Activated CD8-positive, alpha-beta memory T cell treated with anti-CD3 and anti-CD28 coated beads, Interleukin-2, amount 10 ng/mL, durations not matched to agents 7 days and 5 days (primary cell): ENCODE measurements at regions not wholly inside any gene's neighbourhood (a gene's known extent, or its start where the extent isn't known, plus 50 kb on each side); places are given as distances from the start of the nearest gene placed in this dataset.
"Not testable (repeated sequence)": the region's sequence is repeated elsewhere in the genome, so short reads cannot be mapped to it uniquely, and the experiment has no call there.

Source experiments
- ATAC-seq: fragments of 150-1000 bp; cut with Tn5 transposase; one replicate; pipeline ENCODE4 v1.10.0; 2021; ENCODE audit warnings: moderate library complexity
- CTCF ChIA-PET: fragments of 350-600 bp; sonication (Branson Sonifier 250); formaldehyde crosslinking; loops from one replicate; lab custom pipeline; 2021; ENCODE audit warnings: antibody characterized with exemption; lab: Charles Lee
- DNase-seq: peaks from one replicate; pipeline ENCODE4 v3.0.0-alpha.2; 2020
- H3K27ac Mint-ChIP-seq: one replicate; pipeline ENCODE4 v1.8.0; 2021; ENCODE audit warnings: mild to moderate bottlenecking, mixed read lengths
- H3K27me3 Mint-ChIP-seq: one replicate; pipeline ENCODE4 v1.8.0; 2021; ENCODE audit warnings: mixed read lengths
- H3K36me3 Mint-ChIP-seq: one replicate; pipeline ENCODE4 v1.8.0; 2021; ENCODE audit warnings: mild to moderate bottlenecking, mixed read lengths
- H3K4me1 Mint-ChIP-seq: one replicate; pipeline ENCODE4 v1.8.0; 2021; ENCODE audit warnings: mixed read lengths
- H3K4me3 Mint-ChIP-seq: one replicate; pipeline ENCODE4 v1.8.0; 2021; ENCODE audit warnings: mild to moderate bottlenecking, moderate library complexity, mixed read lengths
- H3K9me3 Mint-ChIP-seq: one replicate; pipeline ENCODE4 v1.8.0; 2022; ENCODE audit warnings: low read depth, mixed read lengths

- no peak overlapping the region for H3K27ac Mint-ChIP-seq
- ATAC-seq (no peak), DNase-seq (no peak)
- H3K27me3 Mint-ChIP-seq = no peaks in the 10 kb centered on the region
- no peak overlapping the region for H3K4me3 Mint-ChIP-seq
- no peaks in the 10 kb centered on the region for H3K36me3 Mint-ChIP-seq
- H3K9me3 Mint-ChIP-seq = peaks cover 4% of the 10 kb centered on the region
- CTCF ChIA-PET = no interaction called here
- H3K4me1 Mint-ChIP-seq = no peaks in the 10 kb centered on the region
These were observed 908.2 kb upstream of the CDH10 start for GRCh38 chr5:25552871-25553481.

- no peak overlapping the region for H3K27ac Mint-ChIP-seq
- CTCF ChIA-PET = no interaction called here
- H3K4me3 Mint-ChIP-seq = no peak overlapping the region
- H3K9me3 Mint-ChIP-seq = peaks cover 5% of the 10 kb centered on the region
- no peak for ATAC-seq
- H3K36me3 Mint-ChIP-seq = no peaks in the 10 kb centered on the region
- DNase-seq = no peak
- H3K27me3 Mint-ChIP-seq = no peaks in the 10 kb centered on the region
- no peaks in the 10 kb centered on the region for H3K4me1 Mint-ChIP-seq
These were observed 906.0 kb upstream of the CDH10 start for GRCh38 chr5:25550793-25551192.

GRCh38 chr5:25544652-25545249 lies 900.0 kb upstream of the CDH10 start:
- CTCF ChIA-PET = no interaction called here
- H3K4me1 Mint-ChIP-seq = no peaks in the 10 kb centered on the region
- ATAC-seq = no peak
- H3K27me3 Mint-ChIP-seq = no peaks in the 10 kb centered on the region
- H3K27ac Mint-ChIP-seq = no peak overlapping the region
- H3K36me3 Mint-ChIP-seq = no peaks in the 10 kb centered on the region
- H3K4me3 Mint-ChIP-seq = no peak overlapping the region
- DNase-seq = no peak
- peaks cover 11% of the 10 kb centered on the region for H3K9me3 Mint-ChIP-seq

- H3K27me3 Mint-ChIP-seq = no peaks in the 10 kb centered on the region
- H3K4me3 Mint-ChIP-seq = no peak overlapping the region
- no peak overlapping the region for H3K27ac Mint-ChIP-seq
- CTCF ChIA-PET = no interaction called here
- peaks cover 6% of the 10 kb centered on the region for H3K9me3 Mint-ChIP-seq
- DNase-seq (no peak), ATAC-seq (no peak)
- H3K36me3 Mint-ChIP-seq = no peaks in the 10 kb centered on the region
- no peaks in the 10 kb centered on the region for H3K4me1 Mint-ChIP-seq
These were observed 895.9 kb upstream of the CDH10 start for GRCh38 chr5:25540628-25541027.

- ATAC-seq (no peak), DNase-seq (no peak)
- CTCF ChIA-PET = no interaction called here
- H3K9me3 Mint-ChIP-seq = peaks cover 1% of the 10 kb centered on the region
- H3K27me3 Mint-ChIP-seq = no peaks in the 10 kb centered on the region
- no peak overlapping the region for H3K27ac Mint-ChIP-seq
- no peak overlapping the region for H3K4me3 Mint-ChIP-seq
- H3K4me1 Mint-ChIP-seq = no peaks in the 10 kb centered on the region
- H3K36me3 Mint-ChIP-seq = no peaks in the 10 kb centered on the region
These were observed 894.8 kb upstream of the CDH10 start for GRCh38 chr5:25539536-25539935.

- H3K9me3 Mint-ChIP-seq, H3K27ac Mint-ChIP-seq, H3K4me1 Mint-ChIP-seq, DNase-seq, H3K36me3 Mint-ChIP-seq, CTCF ChIA-PET, H3K27me3 Mint-ChIP-seq, ATAC-seq, H3K4me3 Mint-ChIP-seq: not testable (repeated sequence)
These were observed 891.7 kb upstream of the CDH10 start for GRCh38 chr5:25536461-25536860.

GRCh38 chr5:25516141-25516540 lies 871.4 kb upstream of the CDH10 start:
- no peak for DNase-seq
- no peak overlapping the region for H3K27ac Mint-ChIP-seq
- H3K27me3 Mint-ChIP-seq = no peaks in the 10 kb centered on the region
- no peaks in the 10 kb centered on the region for H3K4me1 Mint-ChIP-seq
- no peak overlapping the region for H3K4me3 Mint-ChIP-seq
- H3K36me3 Mint-ChIP-seq = no peaks in the 10 kb centered on the region
- CTCF ChIA-PET = no interaction called here
- ATAC-seq = no peak
- H3K9me3 Mint-ChIP-seq = peaks cover 15% of the 10 kb centered on the region

GRCh38 chr5:25515525-25515924 lies 870.7 kb upstream of the CDH10 start:
- no peak overlapping the region for H3K27ac Mint-ChIP-seq
- no peaks in the 10 kb centered on the region for H3K4me1 Mint-ChIP-seq
- H3K9me3 Mint-ChIP-seq = peaks cover 13% of the 10 kb centered on the region
- DNase-seq (no peak), ATAC-seq (no peak)
- H3K36me3 Mint-ChIP-seq = no peaks in the 10 kb centered on the region
- H3K27me3 Mint-ChIP-seq = no peaks in the 10 kb centered on the region
- no peak overlapping the region for H3K4me3 Mint-ChIP-seq
- CTCF ChIA-PET = no interaction called here

GRCh38 chr5:25510692-25511091 lies 865.9 kb upstream of the CDH10 start:
- not testable (repeated sequence) for H3K27ac Mint-ChIP-seq

GRCh38 chr5:25508011-25508410 lies 863.2 kb upstream of the CDH10 start:
- DNase-seq, H3K9me3 Mint-ChIP-seq, H3K27ac Mint-ChIP-seq, H3K4me1 Mint-ChIP-seq, ATAC-seq, H3K4me3 Mint-ChIP-seq, H3K27me3 Mint-ChIP-seq, CTCF ChIA-PET, H3K36me3 Mint-ChIP-seq: not testable (repeated sequence)

More at GRCh38 chr5:25510692-25511091, 865.9 kb upstream of the CDH10 start:
- CTCF ChIA-PET, ATAC-seq, H3K36me3 Mint-ChIP-seq, H3K9me3 Mint-ChIP-seq, H3K27me3 Mint-ChIP-seq, DNase-seq, H3K4me1 Mint-ChIP-seq, H3K4me3 Mint-ChIP-seq: not testable (repeated sequence)

GRCh38 chr5:25500635-25501034 lies 855.9 kb upstream of the CDH10 start:
- Mint-ChIP-seq H3K4me1 (no peaks in the 10 kb centered on the region), H3K27me3 (no peaks in the 10 kb centered on the region), H3K4me3 (no peak overlapping the region), H3K9me3 (peaks cover 2% of the 10 kb centered on the region), H3K36me3 (no peaks in the 10 kb centered on the region), H3K27ac (no peak overlapping the region)
- ATAC-seq (no peak), DNase-seq (no peak)
- CTCF ChIA-PET = no interaction called here

GRCh38 chr5:25489834-25490538 lies 845.2 kb upstream of the CDH10 start:
- ATAC-seq = no peak
- H3K27me3 Mint-ChIP-seq = no peaks in the 10 kb centered on the region
- H3K36me3 Mint-ChIP-seq = no peaks in the 10 kb centered on the region
- no peak overlapping the region for H3K4me3 Mint-ChIP-seq
- H3K9me3 Mint-ChIP-seq = peaks cover 14% of the 10 kb centered on the region
- no peaks in the 10 kb centered on the region for H3K4me1 Mint-ChIP-seq
- no peak for DNase-seq
- CTCF ChIA-PET = no interaction called here
- no peak overlapping the region for H3K27ac Mint-ChIP-seq

- ATAC-seq (no peak), DNase-seq (no peak)
- Mint-ChIP-seq H3K27ac (no peak overlapping the region), H3K4me1 (no peaks in the 10 kb centered on the region), H3K9me3 (peaks cover 12% of the 10 kb centered on the region), H3K36me3 (no peaks in the 10 kb centered on the region), H3K4me3 (no peak overlapping the region), H3K27me3 (no peaks in the 10 kb centered on the region)
- CTCF ChIA-PET = no interaction called here
These were observed 843.3 kb upstream of the CDH10 start for GRCh38 chr5:25488119-25488518.

- DNase-seq (no peak), ATAC-seq (no peak)
- no peak overlapping the region for H3K27ac Mint-ChIP-seq
- no peaks in the 10 kb centered on the region for H3K27me3 Mint-ChIP-seq
- H3K9me3 Mint-ChIP-seq = peaks cover 12% of the 10 kb centered on the region
- H3K4me1 Mint-ChIP-seq = no peaks in the 10 kb centered on the region
- H3K4me3 Mint-ChIP-seq = no peak overlapping the region
- H3K36me3 Mint-ChIP-seq = no peaks in the 10 kb centered on the region
- CTCF ChIA-PET = no interaction called here
These were observed 839.6 kb upstream of the CDH10 start for GRCh38 chr5:25484391-25484790.
